ENCODE measurements at regions not wholly inside any gene's neighbourhood (a gene's known extent, or its start where the extent isn't known, plus 50 kb on each side); places are given as distances from the start of the nearest gene placed in this dataset.

DNA sequence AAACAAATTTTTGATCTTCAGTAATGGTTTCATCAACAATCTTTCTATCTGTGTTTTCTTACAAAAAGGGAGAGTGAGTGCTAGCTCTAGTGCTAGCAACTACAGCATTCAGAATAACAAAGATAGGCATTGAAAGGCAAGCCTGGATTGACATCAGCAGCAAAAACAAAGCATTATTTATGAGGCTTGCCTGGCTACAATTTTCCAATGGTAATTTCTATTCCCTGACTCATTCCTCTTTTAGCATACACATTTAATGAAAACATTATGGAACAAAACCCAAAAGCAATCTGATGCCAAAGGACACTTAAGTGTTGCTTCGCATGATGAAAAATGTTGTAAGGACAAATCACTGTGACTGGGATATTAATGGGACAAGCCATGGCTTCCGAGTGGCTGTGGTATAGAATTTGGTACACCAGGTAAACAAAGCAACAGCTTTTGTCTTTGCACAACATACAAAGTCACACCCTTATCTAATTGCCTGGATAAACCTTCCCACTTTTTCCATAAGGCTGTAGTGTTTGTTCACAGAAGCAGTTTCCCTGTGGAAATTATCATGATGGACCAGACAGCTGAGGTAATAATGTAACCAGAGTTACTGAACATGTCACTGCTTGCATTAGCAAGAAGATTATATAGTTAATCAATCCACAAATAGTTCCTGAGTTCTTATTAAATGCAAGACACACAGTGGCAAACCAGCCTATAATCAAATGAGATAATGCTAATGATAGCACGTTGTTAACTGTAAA is 179.8 kb upstream of the EDIL3 start:
- H3K4me1 Mint-ChIP-seq (ENCODE audit: low read depth, unreplicated experiment), result no peaks in the 10 kb centered on the region
- no peak overlapping the region for H3K27ac Mint-ChIP-seq (ENCODE audit: unreplicated experiment)
- no peak for TF ChIP-seq CTCF (IDR thresholded peaks at IDR 0.05; ENCODE audit: insufficient read depth in 1 of 2, low read depth in 1 of 2, low read length in 1 of 2, severe bottlenecking in 1 of 2, unreplicated experiment in 1 of 2)
- Histone ChIP-seq H3K36me3 (ENCODE audit: control insufficient read depth, insufficient read depth, low read length) (no peaks in the 10 kb centered on the region), H3K4me3 (ENCODE audit: low read depth, low read length) (no peak overlapping the region), H3K27me3 (replicated peaks; ENCODE audit: control insufficient read depth, insufficient read depth, low read length) (no peaks in the 10 kb centered on the region), H3K4me1 (no peaks in the 10 kb centered on the region), H3K9me3 (no peaks in the 10 kb centered on the region)
- POLR2A ChIA-PET, result no interaction called here
- DNase-seq, result no peak
- no peak overlapping the region for H3K4me3 Mint-ChIP-seq (ENCODE audit: unreplicated experiment)
- BruUV-seq (replicated peaks), result no TSS peak
- no peaks in the 10 kb centered on the region for H3K36me3 Mint-ChIP-seq (ENCODE audit: insufficient read depth, unreplicated experiment)
- H3K9me3 Mint-ChIP-seq (ENCODE audit: unreplicated experiment), result no peaks in the 10 kb centered on the region
- H3K27me3 Mint-ChIP-seq (ENCODE audit: insufficient read depth, unreplicated experiment), result no peaks in the 10 kb centered on the region
- intact Hi-C loops (cut with micrococcal nuclease; ENCODE audit: unreplicated experiment), result no loop called here
- CTCF ChIA-PET, result no interaction called here

GRCh38 chr5:84550222-84550621 is 165.5 kb upstream of the EDIL3 start:
- no peak for DNase-seq
- Histone ChIP-seq H3K4me1 (no peaks in the 10 kb centered on the region), H3K36me3 (ENCODE audit: control insufficient read depth, insufficient read depth, low read length) (no peaks in the 10 kb centered on the region), H3K27me3 (replicated peaks; ENCODE audit: control insufficient read depth, insufficient read depth, low read length) (no peaks in the 10 kb centered on the region), H3K9me3 (no peaks in the 10 kb centered on the region; the same call in 1 of the 2 replicates), H3K4me3 (ENCODE audit: low read depth, low read length) (no peak overlapping the region)
- ChIA-PET CTCF (interaction anchor here (0.6 kb wide), 1 partner anchor 50 kb away, joined by 4 read pairs; no protein-coding TSS in a partner anchor), POLR2A (no interaction called here)
- H3K36me3 Mint-ChIP-seq (ENCODE audit: insufficient read depth, unreplicated experiment), result no peaks in the 10 kb centered on the region
- no peak overlapping the region for H3K4me3 Mint-ChIP-seq (ENCODE audit: unreplicated experiment)
- BruUV-seq (replicated peaks), result no TSS peak
- no peak for TF ChIP-seq CTCF (IDR thresholded peaks at IDR 0.05; ENCODE audit: insufficient read depth in 1 of 2, low read depth in 1 of 2, low read length in 1 of 2, severe bottlenecking in 1 of 2, unreplicated experiment in 1 of 2)
- intact Hi-C loops (cut with micrococcal nuclease; ENCODE audit: unreplicated experiment), result no loop called here
- H3K27ac Mint-ChIP-seq (ENCODE audit: unreplicated experiment), result no peak overlapping the region
- no peaks in the 10 kb centered on the region for H3K9me3 Mint-ChIP-seq (ENCODE audit: unreplicated experiment)
- no peaks in the 10 kb centered on the region for H3K27me3 Mint-ChIP-seq (ENCODE audit: insufficient read depth, unreplicated experiment)
- no peaks in the 10 kb centered on the region for H3K4me1 Mint-ChIP-seq (ENCODE audit: low read depth, unreplicated experiment)

DNA sequence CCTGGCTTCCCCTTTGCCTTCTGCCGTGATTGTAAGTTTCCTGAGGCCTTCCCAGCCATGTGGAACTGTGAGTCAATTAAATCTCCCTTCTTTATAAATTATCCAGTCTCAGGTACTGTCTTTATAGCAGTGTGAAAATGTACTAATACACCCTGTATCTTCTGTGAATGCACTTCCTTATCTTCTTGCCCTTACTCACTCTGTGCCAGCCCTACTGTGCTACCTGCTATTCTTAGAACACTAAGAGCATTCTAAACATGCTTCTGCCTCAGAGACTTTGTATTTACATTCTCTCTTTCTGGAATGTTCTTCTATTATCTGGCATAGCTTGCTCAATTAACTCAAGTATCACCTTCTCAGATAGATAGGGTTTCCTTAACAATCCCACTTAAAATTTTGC is 164.4 kb upstream of the EDIL3 start:
- no peak overlapping the region for H3K4me3 ChIP-seq (ENCODE audit: low read depth, low read length)
- BruUV-seq (replicated peaks), result no TSS peak
- ChIA-PET CTCF (no interaction called here), POLR2A (no interaction called here)
- H3K27ac Mint-ChIP-seq (ENCODE audit: unreplicated experiment), result no peak overlapping the region
- intact Hi-C loops (cut with micrococcal nuclease; ENCODE audit: unreplicated experiment), result no loop called here
- H3K4me3 Mint-ChIP-seq (ENCODE audit: unreplicated experiment), result no peak overlapping the region
- H3K4me1 ChIP-seq, result no peaks in the 10 kb centered on the region
- H3K36me3 ChIP-seq (ENCODE audit: control insufficient read depth, insufficient read depth, low read length), result no peaks in the 10 kb centered on the region
- TF ChIP-seq CTCF (IDR thresholded peaks at IDR 0.05; ENCODE audit: insufficient read depth in 1 of 2, low read depth in 1 of 2, low read length in 1 of 2, severe bottlenecking in 1 of 2, unreplicated experiment in 1 of 2), result no peak
- no peaks in the 10 kb centered on the region; the same call in 1 of the 2 replicates for H3K9me3 ChIP-seq
- no peaks in the 10 kb centered on the region for H3K27me3 ChIP-seq (replicated peaks; ENCODE audit: control insufficient read depth, insufficient read depth, low read length)
- no peaks in the 10 kb centered on the region for H3K36me3 Mint-ChIP-seq (ENCODE audit: insufficient read depth, unreplicated experiment)
- no peaks in the 10 kb centered on the region for H3K9me3 Mint-ChIP-seq (ENCODE audit: unreplicated experiment)
- no peaks in the 10 kb centered on the region for H3K27me3 Mint-ChIP-seq (ENCODE audit: insufficient read depth, unreplicated experiment)
- no peaks in the 10 kb centered on the region for H3K4me1 Mint-ChIP-seq (ENCODE audit: low read depth, unreplicated experiment)
- DNase-seq, result no peak
